Body of pancreas (tissue), 4 donors: ENCODE measurements at regions not wholly inside any gene's neighbourhood (a gene's known extent, or its start where the extent isn't known, plus 50 kb on each side); places are given as distances from the start of the nearest gene placed in this dataset.

Source experiments
- ATAC-seq: fragments of 150-250 bp; one replicate; pipeline ENCODE4 v1.9.1; 2016
- DNase-seq, 4 donors: peaks; one replicate each; pipeline ENCODE4 v3.0.0-alpha.2; 2019
- H3K27ac ChIP-seq, 4 donors: fragments of 200-600 bp; sonication (generic); 1 replicate in 3 of 4; 2 replicates in 1 of 4; pipeline versions ENCODE4 v1.5.1 to v1.6.1; 2016 to 2019; ENCODE audit warnings: mild to moderate bottlenecking in 1 of 4, mixed read lengths in 1 of 4, moderate library complexity in 1 of 4
- H3K27me3 ChIP-seq, 2 donors: fragments of 200-600 bp; sonication (generic); one replicate each; pipeline ENCODE4 v1.6.0; 2016; ENCODE audit warnings: mild to moderate bottlenecking in 1 of 2
- H3K36me3 ChIP-seq, 2 donors: fragments of 200-600 bp; sonication (generic); replicated peaks in 1 of 2; 2 replicates each; pipeline ENCODE4 v1.5.1; 2016; ENCODE audit warnings: low read depth in 2 of 2; ENCODE audit not compliant: insufficient read depth in 1 of 2
- H3K4me1 ChIP-seq: fragments of 200-600 bp; sonication (generic); one replicate; pipeline ENCODE4 v1.6.0; 2016
- H3K4me3 ChIP-seq, 2 donors: fragments of 200-600 bp; sonication (generic); 1 replicate in 1 of 2; 2 replicates in 1 of 2; pipeline ENCODE4 v1.5.1; 2016 to 2019
- H3K9me3 ChIP-seq, 3 donors: fragments of 200-600 bp; sonication (generic); 1 replicate in 2 of 3; 2 replicates in 1 of 3; pipeline ENCODE4 v1.5.1; 2016
- POLR2A ChIP-seq, 3 donors: fragments of 450-650 bp; IDR thresholded peaks; one replicate each; pipeline ENCODE4 v1.6.1; 2016; ENCODE audit warnings: antibody characterized with exemption in 3 of 3, mild to moderate bottlenecking in 2 of 3
- WGBS, 2 donors: methylation state at CpG; one replicate each; pipeline ENCODE4 v1.1.5; 2017; 5-methylcytosine and 5-hydroxymethylcytosine counted together
- intact Hi-C: fragments of 100-400 bp; cut with DNase I; formaldehyde crosslinking; loops from one replicate; pipeline ENCODE4 v1.15.1; 2023
- TF ChIP-seq, protein P1 (sequence below), 7 experiments: fragments of 450-650 bp in 4 of 7; fragments of 200-600 bp in 3 of 7; sonication (generic) in 3 of 7; IDR thresholded peaks; one replicate each; pipeline ENCODE4 v1.5.1; 2016 to 2019; ENCODE audit warnings: antibody characterized with exemption in 7 of 7

DNA sequence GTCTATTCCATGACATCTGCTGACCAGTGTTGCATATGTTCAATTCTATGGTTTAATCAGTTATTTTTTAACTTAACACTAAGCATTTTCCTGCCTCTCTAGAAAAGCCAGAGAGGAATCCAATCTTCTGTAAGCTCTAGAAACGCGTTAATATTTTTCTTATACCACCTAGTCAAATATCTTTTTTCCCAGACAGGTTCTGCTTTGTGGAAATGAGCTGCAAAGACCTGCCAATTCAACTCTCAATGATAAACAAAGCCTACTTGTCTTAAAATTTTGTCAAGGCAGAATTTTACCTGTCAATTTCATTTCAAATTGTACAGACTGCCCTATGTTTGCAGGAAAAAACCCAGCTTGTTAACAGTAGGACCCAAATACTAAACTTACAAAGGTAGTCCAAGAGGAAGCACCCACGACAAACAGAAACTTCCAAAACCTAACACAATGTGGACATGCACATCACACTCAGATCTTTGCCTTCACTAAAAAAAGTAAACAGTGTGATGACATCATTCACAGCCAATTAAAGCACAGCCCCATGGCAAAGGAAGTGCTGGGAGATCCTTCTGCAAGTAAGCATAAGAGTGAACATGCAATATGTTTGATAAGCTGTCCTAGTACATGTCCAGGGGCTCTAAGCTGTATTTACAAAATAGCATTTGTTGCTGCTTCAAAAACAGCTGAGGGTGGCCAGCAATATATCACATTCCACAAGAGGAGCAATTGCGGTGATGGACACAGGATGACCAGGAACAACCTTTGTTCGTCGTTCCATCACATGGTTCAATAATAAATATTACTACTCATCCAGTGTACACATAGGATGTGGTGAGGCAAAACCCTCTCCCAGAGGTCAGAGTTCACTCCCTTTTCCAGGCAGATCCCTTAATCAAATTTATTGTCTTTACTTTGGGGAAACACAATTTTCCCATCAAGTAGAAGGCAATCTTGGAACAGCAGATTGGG lies 139.4 kb upstream of the TSC22D2 start:
- no peaks in the 10 kb centered on the region for H3K27me3 ChIP-seq
- 49 to 54% methylated on average over 6 of the region's 6 CpGs for WGBS, 2 donors
- peak overlapping the region in 2 of 4 donors; percentile 56 to 63 for H3K27ac ChIP-seq
- intact Hi-C loops = no loop called here
- DNase-seq (peak in 2 of 4 donors; percentile 10 to 11), ATAC-seq (peak; percentile 92)
- H3K9me3 ChIP-seq = no peaks in the 10 kb centered on the region
- no peaks in the 10 kb centered on the region for H3K36me3 ChIP-seq
- no peak for TF ChIP-seq POLR2A (IDR thresholded peaks at IDR 0.05)
- TF ChIP-seq, protein P1, sequence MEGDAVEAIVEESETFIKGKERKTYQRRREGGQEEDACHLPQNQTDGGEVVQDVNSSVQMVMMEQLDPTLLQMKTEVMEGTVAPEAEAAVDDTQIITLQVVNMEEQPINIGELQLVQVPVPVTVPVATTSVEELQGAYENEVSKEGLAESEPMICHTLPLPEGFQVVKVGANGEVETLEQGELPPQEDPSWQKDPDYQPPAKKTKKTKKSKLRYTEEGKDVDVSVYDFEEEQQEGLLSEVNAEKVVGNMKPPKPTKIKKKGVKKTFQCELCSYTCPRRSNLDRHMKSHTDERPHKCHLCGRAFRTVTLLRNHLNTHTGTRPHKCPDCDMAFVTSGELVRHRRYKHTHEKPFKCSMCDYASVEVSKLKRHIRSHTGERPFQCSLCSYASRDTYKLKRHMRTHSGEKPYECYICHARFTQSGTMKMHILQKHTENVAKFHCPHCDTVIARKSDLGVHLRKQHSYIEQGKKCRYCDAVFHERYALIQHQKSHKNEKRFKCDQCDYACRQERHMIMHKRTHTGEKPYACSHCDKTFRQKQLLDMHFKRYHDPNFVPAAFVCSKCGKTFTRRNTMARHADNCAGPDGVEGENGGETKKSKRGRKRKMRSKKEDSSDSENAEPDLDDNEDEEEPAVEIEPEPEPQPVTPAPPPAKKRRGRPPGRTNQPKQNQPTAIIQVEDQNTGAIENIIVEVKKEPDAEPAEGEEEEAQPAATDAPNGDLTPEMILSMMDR (IDR thresholded peaks at IDR 0.05) = no peak
- peaks cover 12% of the 10 kb centered on the region for H3K4me1 ChIP-seq
- no peak overlapping the region for H3K4me3 ChIP-seq

DNA sequence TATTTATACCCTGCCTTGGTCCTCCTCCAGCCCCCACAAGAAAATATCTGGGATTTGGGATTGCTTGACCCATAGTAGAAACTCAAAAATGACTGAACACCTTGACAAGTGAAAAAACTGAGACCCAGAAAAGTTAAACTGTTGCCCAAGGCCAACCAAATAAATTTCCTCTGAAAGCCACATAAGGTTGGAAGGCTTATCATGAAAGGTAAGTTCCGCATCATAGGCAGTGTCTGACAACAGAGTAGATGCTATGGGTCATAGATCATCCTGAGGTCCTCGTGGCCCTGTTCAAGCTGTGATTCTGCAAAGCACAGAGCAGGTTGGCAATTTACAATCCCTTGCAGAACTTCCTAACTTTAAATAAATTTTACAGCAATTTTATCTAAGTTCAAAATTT lies 140.8 kb upstream of the TSC22D2 start:
- Histone ChIP-seq H3K9me3 (no peaks in the 10 kb centered on the region), H3K4me1 (peaks cover 12% of the 10 kb centered on the region), H3K27ac (no peak overlapping the region), H3K27me3 (no peaks in the 10 kb centered on the region), H3K36me3 (no peaks in the 10 kb centered on the region), H3K4me3 (no peak overlapping the region)
- 86 to 88% methylated on average over 2 of the region's 2 CpGs for WGBS, 2 donors
- no peak for DNase-seq
- no peak for TF ChIP-seq POLR2A (IDR thresholded peaks at IDR 0.05)
- TF ChIP-seq, protein P1 (IDR thresholded peaks at IDR 0.05) = no peak
- intact Hi-C loops = no loop called here
- ATAC-seq = no peak

DNA sequence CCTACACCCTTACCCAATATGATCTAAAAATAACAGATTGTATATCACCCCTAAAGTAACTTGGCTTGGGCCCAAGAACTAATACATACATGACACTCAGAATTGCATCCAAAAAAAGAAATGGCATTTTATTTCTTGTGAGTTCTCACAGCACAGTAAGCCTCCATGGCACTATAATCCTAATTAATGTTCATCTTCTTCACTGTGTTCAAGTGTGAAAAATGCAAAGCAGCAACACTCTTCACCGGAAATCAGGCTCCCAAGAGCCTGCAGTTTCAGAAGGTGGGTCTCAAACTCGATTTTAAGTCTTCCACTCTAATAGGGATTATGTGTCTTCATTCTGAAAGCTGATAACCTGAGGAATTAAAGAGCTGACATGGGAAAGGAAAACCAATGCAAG lies 142.8 kb upstream of the TSC22D2 start:
- H3K9me3 ChIP-seq = no peaks in the 10 kb centered on the region
- intact Hi-C loops = no loop called here

DNA sequence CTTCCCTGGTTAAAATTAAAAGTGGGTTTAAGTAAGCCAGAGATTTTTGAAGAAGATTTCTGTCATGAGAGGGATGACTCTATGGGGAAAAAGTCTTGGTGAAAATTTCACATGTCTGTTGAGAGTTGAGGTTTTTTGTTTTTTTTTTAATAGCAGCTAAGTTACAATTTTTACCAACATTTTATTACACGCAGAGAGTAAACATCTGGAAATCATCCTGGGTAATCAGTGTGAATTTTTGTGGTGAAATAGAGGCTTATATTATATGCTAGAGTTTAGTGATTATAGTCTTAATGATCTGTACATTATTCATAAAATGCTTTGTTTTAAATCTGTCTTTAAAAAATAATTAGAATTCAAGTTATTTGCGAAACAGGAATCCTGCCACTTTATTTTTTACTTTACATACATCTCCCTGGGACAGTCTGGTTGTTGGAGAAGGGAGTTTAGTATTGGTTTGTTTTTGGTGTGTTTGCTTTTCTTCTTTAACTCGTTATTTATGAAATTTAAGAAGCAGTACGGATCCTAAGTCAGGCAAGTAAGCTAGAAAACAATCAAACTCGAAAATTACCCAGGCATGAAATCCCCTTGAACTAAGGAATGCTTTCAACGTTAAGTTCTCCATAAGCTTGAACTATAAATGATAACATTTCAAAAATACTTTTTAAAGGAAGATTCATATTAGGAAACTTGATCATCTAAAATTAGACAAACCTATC lies 143.4 kb upstream of the TSC22D2 start:
- TF ChIP-seq, protein P1 (IDR thresholded peaks at IDR 0.05) = no peak
- no peak for TF ChIP-seq POLR2A (IDR thresholded peaks at IDR 0.05)
- Histone ChIP-seq H3K27ac (no peak overlapping the region), H3K4me1 (peaks cover 12% of the 10 kb centered on the region), H3K4me3 (no peak overlapping the region), H3K36me3 (no peaks in the 10 kb centered on the region), H3K27me3 (no peaks in the 10 kb centered on the region), H3K9me3 (no peaks in the 10 kb centered on the region)
- intact Hi-C loops = no loop called here
- ATAC-seq = no peak
- DNase-seq = no peak
- 67 to 77% methylated on average over 6 of the region's 6 CpGs for WGBS, 2 donors

More for the DNA sequence above, 142.8 kb upstream of the TSC22D2 start:
- Histone ChIP-seq H3K27me3 (no peaks in the 10 kb centered on the region), H3K4me1 (peaks cover 12% of the 10 kb centered on the region), H3K27ac (no peak overlapping the region), H3K36me3 (no peaks in the 10 kb centered on the region), H3K4me3 (no peak overlapping the region)
- no peak for TF ChIP-seq POLR2A (IDR thresholded peaks at IDR 0.05)
- TF ChIP-seq, protein P1 (IDR thresholded peaks at IDR 0.05) = no peak
- ATAC-seq = no peak
- DNase-seq = no peak
- WGBS, 2 donors = 62 to 63% methylated on average over 2 of the region's 2 CpGs
